Upper lobe of right lung (tissue), 1 donor: ENCODE measurements at regions not wholly inside any gene's neighbourhood (a gene's known extent, or its start where the extent isn't known, plus 50 kb on each side); places are given as distances from the start of the nearest gene placed in this dataset.
A peak's percentile ranks its signal among the peaks of the same experiment; 100 is the strongest.

Experiments used
- ATAC-seq: fragments of 200-7000 bp; cut with Tn5 transposase; one replicate; pipeline ENCODE4 v1.9.1; 2020; ENCODE audit warnings: mild to moderate bottlenecking, moderate library complexity
- DNase-seq: peaks from one replicate; pipeline ENCODE4 v3.0.0-alpha.2; 2020
- H3K27ac ChIP-seq: fragments of 200-600 bp; one replicate; pipeline ENCODE4 v1.8.0; 2022
- H3K27me3 ChIP-seq: fragments of 200-600 bp; one replicate; pipeline ENCODE4 v1.8.0; 2022; ENCODE audit warnings: mild to moderate bottlenecking
- H3K36me3 ChIP-seq: fragments of 200-600 bp; one replicate; pipeline ENCODE4 v1.8.0; 2022
- H3K4me1 ChIP-seq: fragments of 200-600 bp; one replicate; pipeline ENCODE4 v1.8.0; 2022
- H3K4me3 ChIP-seq: fragments of 200-600 bp; one replicate; pipeline ENCODE4 v1.8.0; 2022; ENCODE audit warnings: mild to moderate bottlenecking
- H3K9me3 ChIP-seq: fragments of 200-600 bp; one replicate; pipeline ENCODE4 v1.8.0; 2022
- intact Hi-C: fragments of 100-400 bp; cut with DNase I; formaldehyde crosslinking; loops from one replicate; pipeline ENCODE4 v1.11.0; 2022
- TF ChIP-seq, protein P1 (sequence below): fragments of 200-600 bp; IDR thresholded peaks from one replicate; pipeline ENCODE4 v1.8.0; 2022; ENCODE audit warnings: antibody characterized with exemption
- donor health status: DM: no; HTN: yes; CAD: no; lungs with severe emphysema.

DNA sequence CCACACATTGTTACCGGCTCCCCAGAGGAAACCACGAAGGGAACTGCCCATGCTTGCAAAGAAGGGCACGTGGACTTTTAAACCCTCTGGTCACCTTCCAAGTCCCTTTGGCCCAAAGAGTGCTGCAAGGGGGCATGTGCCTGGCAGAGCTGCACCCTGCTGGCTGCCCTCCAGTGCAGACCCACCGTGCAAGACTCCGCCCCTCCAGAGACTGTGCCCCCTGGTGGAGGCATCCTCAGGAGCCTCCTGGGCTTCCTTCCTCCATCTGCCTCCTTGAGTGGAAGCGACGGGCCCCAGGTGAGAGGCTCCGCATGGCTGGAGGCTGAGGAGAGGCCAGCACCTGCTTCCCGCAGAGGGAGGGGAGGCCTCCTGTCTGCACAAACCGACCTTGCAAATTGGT is 100.6 kb downstream of the CRYAA start:
- TF ChIP-seq, protein P1, sequence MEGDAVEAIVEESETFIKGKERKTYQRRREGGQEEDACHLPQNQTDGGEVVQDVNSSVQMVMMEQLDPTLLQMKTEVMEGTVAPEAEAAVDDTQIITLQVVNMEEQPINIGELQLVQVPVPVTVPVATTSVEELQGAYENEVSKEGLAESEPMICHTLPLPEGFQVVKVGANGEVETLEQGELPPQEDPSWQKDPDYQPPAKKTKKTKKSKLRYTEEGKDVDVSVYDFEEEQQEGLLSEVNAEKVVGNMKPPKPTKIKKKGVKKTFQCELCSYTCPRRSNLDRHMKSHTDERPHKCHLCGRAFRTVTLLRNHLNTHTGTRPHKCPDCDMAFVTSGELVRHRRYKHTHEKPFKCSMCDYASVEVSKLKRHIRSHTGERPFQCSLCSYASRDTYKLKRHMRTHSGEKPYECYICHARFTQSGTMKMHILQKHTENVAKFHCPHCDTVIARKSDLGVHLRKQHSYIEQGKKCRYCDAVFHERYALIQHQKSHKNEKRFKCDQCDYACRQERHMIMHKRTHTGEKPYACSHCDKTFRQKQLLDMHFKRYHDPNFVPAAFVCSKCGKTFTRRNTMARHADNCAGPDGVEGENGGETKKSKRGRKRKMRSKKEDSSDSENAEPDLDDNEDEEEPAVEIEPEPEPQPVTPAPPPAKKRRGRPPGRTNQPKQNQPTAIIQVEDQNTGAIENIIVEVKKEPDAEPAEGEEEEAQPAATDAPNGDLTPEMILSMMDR: peak; percentile 31
- Histone ChIP-seq H3K36me3 (no peaks in the 10 kb centered on the region), H3K9me3 (no peaks in the 10 kb centered on the region), H3K27ac (no peak overlapping the region), H3K4me3 (no peak overlapping the region), H3K27me3 (peaks cover 7% of the 10 kb centered on the region), H3K4me1 (no peaks in the 10 kb centered on the region)
- ATAC-seq (no peak), DNase-seq (peak; percentile 60)
- intact Hi-C loops: no loop called here

DNA sequence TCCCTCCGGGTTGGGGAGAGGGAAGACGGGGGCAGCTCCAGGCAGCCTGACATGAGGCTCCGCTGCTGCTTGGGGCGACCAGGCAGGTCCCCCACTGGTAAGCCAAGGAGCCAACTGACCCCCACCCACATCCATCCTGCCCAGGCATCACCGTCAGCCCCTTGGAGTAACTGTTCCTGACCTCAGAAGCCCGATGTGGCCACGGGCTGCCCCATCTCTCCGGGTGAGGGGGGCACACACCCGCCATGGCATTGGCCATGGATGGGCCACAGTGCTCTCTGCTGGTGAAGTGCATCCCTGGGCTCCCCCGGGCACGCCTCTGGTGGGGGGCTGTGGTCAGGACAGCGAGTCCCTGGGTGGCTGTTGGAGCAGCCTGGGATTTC is 100.0 kb downstream of the CRYAA start:
- DNase-seq: peak; percentile 61

DNA sequence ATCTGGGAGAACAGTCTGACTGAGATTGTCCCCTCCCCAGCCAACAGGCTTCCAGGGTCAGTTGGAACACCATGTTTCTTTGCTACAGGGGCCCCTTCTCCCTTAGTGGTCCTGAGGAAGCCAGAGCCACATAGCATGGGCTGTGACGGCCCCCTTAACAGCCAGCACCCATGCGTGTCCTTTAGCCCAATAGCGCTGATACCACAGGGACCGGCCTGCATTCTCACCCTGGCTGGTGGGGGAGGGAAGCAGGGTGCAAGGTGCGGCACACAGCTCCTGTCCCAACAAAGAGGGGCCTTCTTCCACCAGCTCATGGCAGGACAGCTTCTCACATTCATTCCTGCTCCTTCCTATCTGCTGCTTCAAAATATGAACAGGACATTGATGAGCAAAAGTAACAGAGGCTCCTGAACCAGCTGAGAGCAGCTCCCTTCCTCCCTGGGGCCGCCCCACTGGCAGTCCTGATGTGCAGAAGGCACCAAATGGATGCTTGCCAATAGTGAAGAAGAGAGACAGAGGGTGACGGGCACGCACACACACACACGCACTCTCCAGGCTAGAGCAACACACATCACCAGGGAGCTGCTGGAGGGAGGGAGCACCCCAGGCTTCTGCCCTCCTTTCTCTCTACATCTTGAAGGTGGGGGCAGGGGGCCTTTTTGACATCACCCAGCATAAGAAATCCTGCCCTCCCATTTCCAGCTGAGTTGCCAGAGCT is 99.4 kb downstream of the CRYAA start:
- H3K9me3 ChIP-seq: no peaks in the 10 kb centered on the region
- H3K27me3 ChIP-seq: peaks cover 7% of the 10 kb centered on the region
- ATAC-seq (no peak), DNase-seq (peak; percentile 48)
- no peak overlapping the region for H3K4me3 ChIP-seq
- intact Hi-C loops: no loop called here
- no peaks in the 10 kb centered on the region for H3K36me3 ChIP-seq
- H3K27ac ChIP-seq: no peak overlapping the region
- TF ChIP-seq, protein P1: no peak
- H3K4me1 ChIP-seq: no peaks in the 10 kb centered on the region

More for the DNA sequence above, 100.0 kb downstream of the CRYAA start:
- no peak overlapping the region for H3K4me3 ChIP-seq
- no peaks in the 10 kb centered on the region for H3K4me1 ChIP-seq
- H3K36me3 ChIP-seq: no peaks in the 10 kb centered on the region
- no peaks in the 10 kb centered on the region for H3K9me3 ChIP-seq
- no peak for ATAC-seq
- H3K27me3 ChIP-seq: peaks cover 7% of the 10 kb centered on the region
- intact Hi-C loops: no loop called here
- no peak overlapping the region for H3K27ac ChIP-seq
- TF ChIP-seq, protein P1: no peak

- TF ChIP-seq, protein P1: no peak
- H3K27me3 ChIP-seq: peaks cover 5% of the 10 kb centered on the region
- DNase-seq (peak; percentile 48), ATAC-seq (no peak)
- intact Hi-C loops: no loop called here
- H3K4me3 ChIP-seq: no peak overlapping the region
- no peaks in the 10 kb centered on the region for H3K4me1 ChIP-seq
- H3K9me3 ChIP-seq: no peaks in the 10 kb centered on the region
- no peaks in the 10 kb centered on the region for H3K36me3 ChIP-seq
- no peak overlapping the region for H3K27ac ChIP-seq
Observed at GRCh38 chr21:43267391-43268085, 98.7 kb downstream of the CRYAA start.

DNA sequence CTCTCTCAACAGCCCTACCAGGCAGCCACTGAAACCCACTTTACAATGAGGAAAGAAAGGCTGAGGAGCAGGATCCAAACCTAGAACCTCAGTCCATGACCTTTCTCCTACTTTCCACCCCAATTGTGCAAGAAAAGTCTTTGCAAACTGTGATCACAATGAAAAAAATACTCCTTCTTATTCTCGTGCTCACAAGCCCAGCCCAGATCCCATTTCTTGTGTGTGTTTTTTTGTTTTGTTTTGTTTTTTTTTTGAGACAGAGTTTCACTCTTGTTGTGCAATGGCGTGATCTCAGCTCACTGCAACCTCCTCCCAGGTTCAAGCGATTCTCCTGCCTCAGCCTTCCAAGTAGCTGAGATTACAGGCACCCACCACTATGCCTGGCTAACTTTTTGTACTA is 97.7 kb downstream of the CRYAA start:
- intact Hi-C loops: no loop called here
- ATAC-seq (no peak), DNase-seq (no peak)
- H3K27ac ChIP-seq: no peak overlapping the region
- TF ChIP-seq, protein P1: no peak
- H3K4me3 ChIP-seq: no peak overlapping the region
- no peaks in the 10 kb centered on the region for H3K9me3 ChIP-seq
- no peaks in the 10 kb centered on the region for H3K4me1 ChIP-seq
- H3K36me3 ChIP-seq: no peaks in the 10 kb centered on the region
- no peaks in the 10 kb centered on the region for H3K27me3 ChIP-seq
